Colonic mucosa (tissue), 4 donors: ENCODE measurements at regions not wholly inside any gene's neighbourhood (a gene's known extent, or its start where the extent isn't known, plus 50 kb on each side); places are given as distances from the start of the nearest gene placed in this dataset.

ENCODE experiments used
- DNase-seq: peaks from one replicate; pipeline ENCODE4 v3.0.0-alpha.2; 2020
- H3K27ac ChIP-seq: fragments of 200-600 bp; one replicate; pipeline ENCODE4 v1.8.0; 2021
- H3K27me3 ChIP-seq: fragments of 200-600 bp; one replicate; pipeline ENCODE4 v1.8.0; 2021
- H3K36me3 ChIP-seq: fragments of 200-600 bp; one replicate; pipeline ENCODE4 v1.8.0; 2021
- H3K4me1 ChIP-seq: fragments of 200-600 bp; one replicate; pipeline ENCODE4 v1.8.0; 2021; ENCODE audit warnings: mild to moderate bottlenecking
- H3K4me3 ChIP-seq: fragments of 200-600 bp; one replicate; pipeline ENCODE4 v1.8.0; 2021
- H3K9ac ChIP-seq, 2 donors: one replicate each; pipeline ENCODE4 v1.7.0; 2013; ENCODE audit warnings: control low read depth in 2 of 2, low read depth in 2 of 2, low read length in 2 of 2
- H3K9me3 ChIP-seq: fragments of 200-600 bp; one replicate; pipeline ENCODE4 v1.8.0; 2021
- CTCF ChIP-seq: fragments of 200-600 bp; IDR thresholded peaks from one replicate; pipeline ENCODE4 v1.8.0; 2022; ENCODE audit warnings: antibody characterized with exemption, mild to moderate bottlenecking
- intact Hi-C: fragments of 100-400 bp; cut with DNase I; formaldehyde crosslinking; loops from one replicate; pipeline ENCODE4 v1.14.1; 2022
- donor health status: healthy.
- donor health status: DM: no; HTN: no; CAD: no.
- donor health status: DM: no; HTN: no; CAD: no.

GRCh38 chr4:125420526-125420925 lies 105.8 kb downstream of the FAT4 start:
- Histone ChIP-seq H3K36me3 (no peaks in the 10 kb centered on the region), H3K27ac (no peak overlapping the region), H3K9ac (no peak overlapping the region), H3K4me3 (no peak overlapping the region), H3K27me3 (no peaks in the 10 kb centered on the region), H3K9me3 (no peaks in the 10 kb centered on the region), H3K4me1 (no peaks in the 10 kb centered on the region)
- DNase-seq: no peak
- intact Hi-C loops: no loop called here
- no peak for TF ChIP-seq CTCF

GRCh38 chr4:125421547-125421946 lies 106.8 kb downstream of the FAT4 start:
- Histone ChIP-seq H3K9ac (no peak overlapping the region), H3K36me3 (no peaks in the 10 kb centered on the region), H3K27me3 (no peaks in the 10 kb centered on the region), H3K27ac (no peak overlapping the region), H3K9me3 (no peaks in the 10 kb centered on the region), H3K4me3 (no peak overlapping the region), H3K4me1 (no peaks in the 10 kb centered on the region)
- no peak for DNase-seq
- intact Hi-C loops: no loop called here
- no peak for TF ChIP-seq CTCF

- TF ChIP-seq CTCF: no peak
- Histone ChIP-seq H3K4me1 (no peaks in the 10 kb centered on the region), H3K4me3 (no peak overlapping the region), H3K27ac (no peak overlapping the region), H3K36me3 (no peaks in the 10 kb centered on the region), H3K9me3 (no peaks in the 10 kb centered on the region), H3K27me3 (no peaks in the 10 kb centered on the region), H3K9ac (no peak overlapping the region)
- intact Hi-C loops: no loop called here
- DNase-seq: no peak
Observed at GRCh38 chr4:125423124-125423523, 108.4 kb downstream of the FAT4 start.

GRCh38 chr4:125428832-125429231 lies 114.1 kb downstream of the FAT4 start:
- Histone ChIP-seq H3K4me1 (no peaks in the 10 kb centered on the region), H3K4me3 (no peak overlapping the region), H3K27ac (no peak overlapping the region), H3K9ac (no peak overlapping the region), H3K27me3 (no peaks in the 10 kb centered on the region), H3K36me3 (no peaks in the 10 kb centered on the region), H3K9me3 (no peaks in the 10 kb centered on the region)
- intact Hi-C loops: no loop called here
- no peak for DNase-seq
- TF ChIP-seq CTCF: no peak

GRCh38 chr4:125430086-125430485 lies 115.3 kb downstream of the FAT4 start:
- H3K4me1 ChIP-seq: no peaks in the 10 kb centered on the region
- no peak overlapping the region for H3K27ac ChIP-seq
- intact Hi-C loops: no loop called here
- H3K4me3 ChIP-seq: no peak overlapping the region
- no peak for DNase-seq
- no peak overlapping the region for H3K9ac ChIP-seq
- TF ChIP-seq CTCF: no peak
- H3K36me3 ChIP-seq: no peaks in the 10 kb centered on the region
- H3K9me3 ChIP-seq: no peaks in the 10 kb centered on the region
- no peaks in the 10 kb centered on the region for H3K27me3 ChIP-seq

GRCh38 chr4:125432078-125432477 lies 117.3 kb downstream of the FAT4 start:
- no peaks in the 10 kb centered on the region for H3K9me3 ChIP-seq
- H3K4me1 ChIP-seq: no peaks in the 10 kb centered on the region
- no peaks in the 10 kb centered on the region for H3K27me3 ChIP-seq
- TF ChIP-seq CTCF: no peak
- H3K4me3 ChIP-seq: no peak overlapping the region
- no peak overlapping the region for H3K9ac ChIP-seq
- no peaks in the 10 kb centered on the region for H3K36me3 ChIP-seq
- no peak for DNase-seq
- intact Hi-C loops: no loop called here
- no peak overlapping the region for H3K27ac ChIP-seq
